AG09319 (cell line): ENCODE measurements at regions not wholly inside any gene's neighbourhood (a gene's known extent, or its start where the extent isn't known, plus 50 kb on each side); places are given as distances from the start of the nearest gene placed in this dataset.

Experiments
- DNase-seq: peaks from one replicate; pipeline ENCODE4 v3.0.0-alpha.2; 2010; ENCODE audit warnings: low read depth; ENCODE audit errors: extremely low read depth
- TF ChIP-seq, protein P1 (sequence below): IDR thresholded peaks from 2 replicates; pipeline ENCODE4 v1.5.1; 2011; ENCODE audit warnings: low read depth, mild to moderate bottlenecking, inconsistent platforms, low read length, moderate library complexity

DNA sequence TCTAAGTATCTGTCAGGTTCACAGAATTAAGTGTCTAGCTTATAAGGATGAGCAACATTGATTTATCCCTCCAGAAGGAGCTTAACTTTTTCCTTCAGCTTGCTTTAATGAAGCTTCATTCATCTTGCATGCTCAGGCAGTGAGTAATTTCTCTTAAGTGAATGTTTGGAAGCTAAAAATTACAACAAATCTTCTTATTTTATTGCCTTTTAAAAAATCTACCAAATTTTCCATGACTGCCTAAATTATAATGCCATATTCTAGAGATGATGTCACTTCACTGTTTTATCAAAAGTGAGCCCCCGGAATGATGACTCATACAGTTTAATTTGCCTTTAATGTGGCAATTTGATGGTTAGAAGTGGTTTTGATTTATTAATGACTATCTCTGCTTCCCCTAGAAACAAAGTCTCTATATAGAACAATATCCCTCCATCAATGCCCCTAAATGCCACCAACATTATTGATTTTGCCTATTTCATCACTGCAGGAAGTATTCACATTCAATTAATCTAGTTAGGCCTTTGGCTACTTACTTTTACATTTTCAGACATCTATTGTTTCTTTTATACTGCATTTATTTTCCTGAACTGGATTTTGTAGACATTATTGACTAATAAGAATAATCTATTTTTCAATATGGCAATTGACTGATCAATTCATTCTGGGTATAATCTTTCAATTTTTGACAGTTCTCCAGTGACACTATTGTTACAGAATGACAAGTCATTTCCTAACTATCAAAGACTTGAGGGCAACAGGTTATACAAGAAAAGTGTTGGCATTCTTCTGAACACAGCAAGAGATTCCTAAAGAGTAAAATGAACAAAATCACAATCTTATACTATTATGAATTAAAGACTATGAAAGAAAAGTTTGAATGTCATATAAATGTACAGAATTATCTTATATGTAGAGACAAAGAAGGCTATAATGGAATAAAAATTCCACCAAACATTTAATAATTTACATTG is 139.3 kb upstream of the ODAD2 start:
- TF ChIP-seq, protein P1, sequence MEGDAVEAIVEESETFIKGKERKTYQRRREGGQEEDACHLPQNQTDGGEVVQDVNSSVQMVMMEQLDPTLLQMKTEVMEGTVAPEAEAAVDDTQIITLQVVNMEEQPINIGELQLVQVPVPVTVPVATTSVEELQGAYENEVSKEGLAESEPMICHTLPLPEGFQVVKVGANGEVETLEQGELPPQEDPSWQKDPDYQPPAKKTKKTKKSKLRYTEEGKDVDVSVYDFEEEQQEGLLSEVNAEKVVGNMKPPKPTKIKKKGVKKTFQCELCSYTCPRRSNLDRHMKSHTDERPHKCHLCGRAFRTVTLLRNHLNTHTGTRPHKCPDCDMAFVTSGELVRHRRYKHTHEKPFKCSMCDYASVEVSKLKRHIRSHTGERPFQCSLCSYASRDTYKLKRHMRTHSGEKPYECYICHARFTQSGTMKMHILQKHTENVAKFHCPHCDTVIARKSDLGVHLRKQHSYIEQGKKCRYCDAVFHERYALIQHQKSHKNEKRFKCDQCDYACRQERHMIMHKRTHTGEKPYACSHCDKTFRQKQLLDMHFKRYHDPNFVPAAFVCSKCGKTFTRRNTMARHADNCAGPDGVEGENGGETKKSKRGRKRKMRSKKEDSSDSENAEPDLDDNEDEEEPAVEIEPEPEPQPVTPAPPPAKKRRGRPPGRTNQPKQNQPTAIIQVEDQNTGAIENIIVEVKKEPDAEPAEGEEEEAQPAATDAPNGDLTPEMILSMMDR: no peak
- no peak for DNase-seq

DNA sequence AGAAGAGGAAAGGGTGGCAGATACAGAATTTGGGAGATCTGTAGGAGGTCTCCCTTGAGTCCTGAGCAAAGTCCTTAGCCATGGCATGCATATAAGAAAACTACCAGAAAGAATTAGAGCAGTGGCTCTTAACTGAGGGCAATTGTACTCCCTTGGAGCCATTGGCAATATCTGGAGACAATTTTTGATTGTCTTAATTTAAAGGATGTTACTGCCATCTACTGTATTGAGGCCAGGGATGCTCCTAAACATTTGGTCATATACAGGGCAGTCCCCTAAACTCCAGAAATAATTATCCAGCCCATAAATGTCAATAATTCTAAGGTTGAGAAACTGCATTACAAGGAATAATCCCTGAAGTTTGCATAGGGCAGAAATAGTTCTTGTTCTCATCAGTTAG is 136.4 kb upstream of the ODAD2 start:
- no peak for DNase-seq
- TF ChIP-seq, protein P1: peak; percentile 13

DNA sequence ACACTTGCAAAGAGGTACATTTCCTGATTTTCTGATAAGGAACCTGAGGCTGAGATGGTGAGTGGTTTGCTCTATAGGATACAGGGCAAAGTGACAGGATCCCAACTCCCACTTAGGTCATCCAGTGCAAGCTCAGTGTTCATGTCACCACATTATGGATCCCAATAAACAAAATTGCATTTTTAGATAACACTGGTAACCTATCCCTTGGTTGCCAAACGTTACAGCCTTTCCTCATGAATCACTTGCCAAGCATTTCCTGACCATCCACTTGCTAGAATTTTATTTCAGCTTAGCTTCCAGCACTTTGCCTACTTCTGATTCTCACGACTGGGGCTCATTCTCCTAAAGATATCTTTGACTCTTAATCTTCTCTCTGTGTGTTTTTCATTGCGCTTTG is 131.4 kb upstream of the ODAD2 start:
- TF ChIP-seq, protein P1: no peak
- DNase-seq: peak; percentile 27

DNA sequence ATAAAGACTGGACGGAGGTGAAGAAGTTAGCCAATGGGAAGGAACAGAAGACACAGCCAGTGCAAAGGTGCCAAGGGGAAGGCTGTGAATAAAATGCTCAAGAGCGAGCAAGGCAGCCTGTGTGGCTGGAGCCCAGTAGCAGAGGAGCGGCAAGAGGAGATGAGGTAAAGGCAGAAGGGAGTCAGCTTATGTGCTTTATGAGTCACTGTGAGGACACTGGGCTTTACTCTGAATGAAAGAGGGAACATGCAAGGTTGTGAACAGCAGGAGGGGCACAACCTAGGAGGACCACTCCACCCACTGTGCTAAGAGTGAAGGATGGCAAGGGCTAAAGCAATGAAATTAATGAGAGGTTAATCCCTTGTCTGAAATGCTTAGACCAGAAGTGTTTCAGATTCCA is 129.0 kb upstream of the ODAD2 start:
- TF ChIP-seq, protein P1: no peak
- no peak for DNase-seq

DNA sequence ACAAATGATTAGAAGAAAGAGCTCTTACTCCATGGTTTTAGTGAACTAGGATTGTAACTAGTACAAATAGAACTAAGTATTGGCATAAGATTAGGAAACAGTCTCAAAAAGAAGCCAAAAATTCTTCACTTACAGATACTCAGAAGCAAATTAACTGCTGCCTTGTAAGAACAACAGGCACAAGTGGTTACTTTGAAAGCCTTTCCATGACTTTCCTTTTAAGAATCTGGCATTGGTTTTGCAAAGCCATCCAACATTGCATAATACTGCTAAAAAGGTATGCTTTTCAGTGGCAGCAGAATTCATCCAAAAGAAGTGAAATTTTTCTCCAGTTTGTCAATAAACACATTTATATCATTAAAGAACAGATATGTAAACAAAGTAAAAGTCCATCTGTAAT is 126.8 kb upstream of the ODAD2 start:
- TF ChIP-seq, protein P1: no peak

DNA sequence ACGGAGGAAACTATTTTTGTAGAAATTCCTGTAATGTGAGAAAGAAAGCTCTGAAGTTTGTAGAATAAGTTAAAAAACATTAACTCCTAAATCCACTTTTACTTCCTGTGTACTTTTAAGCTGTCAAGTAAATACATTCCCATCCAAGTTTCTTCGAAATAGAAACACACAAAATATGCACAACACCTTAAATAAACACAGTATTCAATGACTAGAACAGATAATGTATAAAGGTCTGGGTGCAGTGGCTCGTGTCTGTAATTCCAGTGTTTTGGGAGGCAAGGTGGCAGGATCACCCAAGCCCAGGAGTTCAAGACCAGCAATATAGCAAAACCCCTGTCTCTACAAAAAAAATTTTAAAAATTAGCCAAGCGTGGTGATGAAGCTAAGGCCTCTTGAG is 121.9 kb upstream of the ODAD2 start:
- DNase-seq: no peak
- TF ChIP-seq, protein P1: no peak

More for the DNA sequence above, 126.8 kb upstream of the ODAD2 start:
- peak; percentile 36 for DNase-seq

DNA sequence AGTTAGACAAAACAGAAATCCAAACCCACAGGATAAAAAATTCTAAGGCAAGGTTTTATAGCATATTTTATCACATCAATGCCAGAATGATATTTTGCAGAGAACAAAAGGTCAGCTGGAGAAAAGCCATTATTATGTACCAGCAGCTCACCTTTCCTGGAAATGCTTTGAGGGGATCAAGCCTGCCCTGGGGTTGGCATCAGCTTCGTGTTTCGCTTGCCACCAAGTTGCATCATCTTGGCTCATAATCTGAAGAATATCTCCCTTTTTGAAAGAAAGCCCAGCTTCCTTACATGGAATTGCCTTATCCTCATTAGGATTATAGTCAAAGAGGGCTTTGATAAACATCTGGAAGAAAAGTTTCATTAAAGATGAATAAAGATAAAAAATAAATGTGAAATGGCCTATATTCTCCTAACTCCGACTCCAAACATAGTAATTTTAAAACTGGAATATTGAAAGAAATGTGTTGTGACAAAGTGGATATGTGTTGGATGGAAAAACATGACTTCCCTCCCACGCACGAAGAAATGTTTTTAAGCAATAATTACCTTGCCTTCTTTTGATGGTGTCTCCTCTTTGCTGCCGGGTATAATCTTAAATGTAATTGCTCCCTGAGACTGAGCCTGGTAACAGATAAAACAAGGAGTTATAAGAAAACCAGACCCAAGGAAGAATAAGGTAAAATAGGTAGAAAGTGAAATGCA is 121.3 kb upstream of the ODAD2 start:
- TF ChIP-seq, protein P1: no peak

More for the DNA sequence above, 121.3 kb upstream of the ODAD2 start:
- peak; percentile 20 for DNase-seq
